DOHH2 (cell line): ENCODE measurements at regions not wholly inside any gene's neighbourhood (a gene's known extent, or its start where the extent isn't known, plus 50 kb on each side); places are given as distances from the start of the nearest gene placed in this dataset.

Experiments
- H3F3A ChIP-seq: fragments of 200-600 bp; sonication (generic), shearing (Covaris generic); 2 replicates; pipeline ENCODE4 v1.6.0; 2016; ENCODE audit warnings: antibody characterized with exemption, mild to moderate bottlenecking; ENCODE audit not compliant: control insufficient read depth, insufficient read depth
- H3K27ac ChIP-seq: fragments of 200-600 bp; sonication (generic); 2 replicates; pipeline ENCODE4 v1.5.1; 2014; ENCODE audit warnings: low read depth, mild to moderate bottlenecking, low read length, moderate library complexity
- H3K27me3 ChIP-seq: fragments of 200-600 bp; sonication (generic); 2 replicates; pipeline ENCODE4 v1.6.1; 2014; ENCODE audit warnings: mild to moderate bottlenecking, low read length, mixed read lengths; ENCODE audit not compliant: control insufficient read depth
- H3K36me3 ChIP-seq: fragments of 200-600 bp; sonication (generic); 2 replicates; pipeline ENCODE4 v1.6.1; 2014; ENCODE audit warnings: mild to moderate bottlenecking, low read length, moderate library complexity, mixed read lengths; ENCODE audit not compliant: control insufficient read depth
- H3K4me1 ChIP-seq: fragments of 200-600 bp; sonication (generic); 2 replicates; pipeline ENCODE4 v1.6.1; 2014; ENCODE audit warnings: mild to moderate bottlenecking, low read length, mixed read lengths; ENCODE audit not compliant: control insufficient read depth
- H3K4me2 ChIP-seq: fragments of 200-600 bp; sonication (generic); 2 replicates; pipeline ENCODE4 v1.6.0; 2014; ENCODE audit warnings: mild to moderate bottlenecking, low read length, moderate library complexity
- H3K4me3 ChIP-seq: fragments of 200-600 bp; sonication (generic); 2 replicates; pipeline ENCODE4 v1.5.1; 2014; ENCODE audit warnings: mild to moderate bottlenecking, low read length, mixed read lengths
- H3K79me2 ChIP-seq: fragments of 200-600 bp; sonication (generic); 2 replicates; pipeline ENCODE4 v1.6.1; 2014; ENCODE audit warnings: mild to moderate bottlenecking, low read length, mixed read lengths; ENCODE audit not compliant: control insufficient read depth
- H3K9me2 ChIP-seq: fragments of 200-600 bp; sonication (generic); replicated peaks from 2 replicates; pipeline ENCODE4 v1.6.1; 2014; ENCODE audit warnings: mild to moderate bottlenecking, low read length, mixed read lengths; ENCODE audit not compliant: control insufficient read depth
- H3K9me3 ChIP-seq: fragments of 200-600 bp; sonication (generic); 2 replicates; pipeline ENCODE4 v1.6.1; 2014; ENCODE audit warnings: antibody characterized with exemption, low read length, mixed read lengths; ENCODE audit not compliant: control insufficient read depth, insufficient read depth
- H4K20me1 ChIP-seq: fragments of 200-600 bp; sonication (generic); 2 replicates; pipeline ENCODE4 v1.6.0; 2014; ENCODE audit warnings: low read depth, mild to moderate bottlenecking, antibody characterized with exemption, low read length, moderate library complexity; ENCODE audit not compliant: control insufficient read depth, insufficient read depth
- CTCF ChIP-seq: fragments of 200-600 bp; sonication (generic); IDR thresholded peaks from one replicate; pipeline ENCODE4 v1.5.1; 2014; ENCODE audit warnings: antibody characterized with exemption, mild to moderate bottlenecking, low read depth, low read length; ENCODE audit not compliant: poor library complexity, severe bottlenecking
- EZH2phosphoT487 ChIP-seq: fragments of 200-600 bp; sonication (generic); IDR thresholded peaks from 2 replicates; pipeline ENCODE4 v1.6.1; 2017; ENCODE audit warnings: borderline replicate concordance, mild to moderate bottlenecking, antibody characterized with exemption, low read length, moderate library complexity, mixed read lengths

- TF ChIP-seq CTCF (no peak), EZH2phosphoT487 (no peak)
Observed at GRCh38 chr4:132838244-132838643, 310.9 kb upstream of the PCDH10 start.

GRCh38 chr4:132839070-132839469 lies 310.0 kb upstream of the PCDH10 start:
- H3K4me2 ChIP-seq, result no peak overlapping the region
- H3K27me3 ChIP-seq, result no peaks in the 10 kb centered on the region
- TF ChIP-seq CTCF (no peak), EZH2phosphoT487 (no peak)
- no peaks in the 10 kb centered on the region for H3K9me3 ChIP-seq
- no peaks in the 10 kb centered on the region for H3K4me1 ChIP-seq
- no peaks in the 10 kb centered on the region; the same call in 1 of the 2 replicates for H3K9me2 ChIP-seq
- no peak overlapping the region for H3K4me3 ChIP-seq
- H3K79me2 ChIP-seq, result no peaks in the 10 kb centered on the region
- H4K20me1 ChIP-seq, result no peaks in the 10 kb centered on the region
- H3K36me3 ChIP-seq, result no peaks in the 10 kb centered on the region
- no peak overlapping the region for H3K27ac ChIP-seq
- no peaks in the 10 kb centered on the region for H3F3A ChIP-seq

More at GRCh38 chr4:132838244-132838643, 310.9 kb upstream of the PCDH10 start:
- Histone ChIP-seq H4K20me1 (no peaks in the 10 kb centered on the region), H3K4me3 (no peak overlapping the region), H3K4me1 (no peaks in the 10 kb centered on the region), H3K79me2 (no peaks in the 10 kb centered on the region), H3K4me2 (no peak overlapping the region), H3K27me3 (no peaks in the 10 kb centered on the region), H3K27ac (no peak overlapping the region), H3K9me2 (no peaks in the 10 kb centered on the region; the same call in 1 of the 2 replicates), H3K9me3 (no peaks in the 10 kb centered on the region), H3K36me3 (no peaks in the 10 kb centered on the region), H3F3A (no peaks in the 10 kb centered on the region)

- Histone ChIP-seq H3K36me3 (no peaks in the 10 kb centered on the region), H3K9me3 (no peaks in the 10 kb centered on the region), H4K20me1 (no peaks in the 10 kb centered on the region), H3K4me3 (no peak overlapping the region), H3K27ac (no peak overlapping the region), H3K9me2 (no peaks in the 10 kb centered on the region), H3K4me1 (no peaks in the 10 kb centered on the region), H3K27me3 (no peaks in the 10 kb centered on the region), H3F3A (no peaks in the 10 kb centered on the region), H3K4me2 (no peak overlapping the region), H3K79me2 (no peaks in the 10 kb centered on the region)
- TF ChIP-seq CTCF (no peak), EZH2phosphoT487 (no peak)
Observed at GRCh38 chr4:132859929-132860328, 289.2 kb upstream of the PCDH10 start.
